IgD-negative memory B cell (primary cell): ENCODE measurements at regions not wholly inside any gene's neighbourhood (a gene's known extent, or its start where the extent isn't known, plus 50 kb on each side); places are given as distances from the start of the nearest gene placed in this dataset.
A peak's percentile ranks its signal among the peaks of the same experiment; 100 is the strongest.

Experiments used
- H3K27ac Mint-ChIP-seq, 3 donors: one replicate each; pipeline ENCODE4 v1.8.0; 2020 to 2022; ENCODE audit warnings: mild to moderate bottlenecking in 3 of 3, mixed read lengths in 3 of 3, moderate library complexity in 1 of 3
- H3K27me3 Mint-ChIP-seq: one replicate; pipeline ENCODE4 v1.8.0; 2021; ENCODE audit warnings: mixed read lengths
- H3K36me3 Mint-ChIP-seq: one replicate; pipeline ENCODE4 v1.8.0; 2020; ENCODE audit warnings: mild to moderate bottlenecking, mixed read lengths
- H3K4me1 Mint-ChIP-seq, 3 donors: one replicate each; pipeline ENCODE4 v1.8.0; 2020 to 2022; ENCODE audit warnings: mixed read lengths in 3 of 3, mild to moderate bottlenecking in 1 of 3
- H3K4me3 Mint-ChIP-seq, 4 donors: one replicate each; pipeline ENCODE4 v1.8.0; 2020 to 2022; ENCODE audit warnings: mild to moderate bottlenecking in 4 of 4, mixed read lengths in 4 of 4, moderate library complexity in 3 of 4
- H3K9me3 Mint-ChIP-seq, 3 donors: one replicate each; pipeline ENCODE4 v1.8.0; 2020 to 2021; ENCODE audit warnings: mixed read lengths in 3 of 3, mild to moderate bottlenecking in 1 of 3

DNA sequence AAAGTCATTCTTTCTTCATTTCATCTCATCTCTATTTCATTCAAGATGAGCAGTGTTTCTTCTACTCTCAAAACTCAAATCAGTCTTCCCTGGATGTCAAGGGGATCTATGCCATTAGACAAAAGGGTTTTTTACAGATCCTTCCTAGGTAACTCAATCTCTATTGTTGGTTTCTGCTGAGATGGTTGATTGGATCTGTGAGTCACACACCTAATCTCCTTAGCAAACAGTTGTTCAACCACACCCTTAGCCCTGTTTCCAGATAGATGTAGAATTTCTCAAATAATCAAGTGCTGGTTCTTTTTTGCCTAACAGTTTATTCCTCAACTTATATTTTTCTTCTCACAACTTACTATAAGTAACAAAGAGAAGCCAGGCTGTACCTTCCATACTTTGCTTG lies 200.5 kb downstream of the KDR start:
- Mint-ChIP-seq H3K27ac (no peak overlapping the region), H3K9me3 (peaks cover 0 to 9% (median 4%) of the 10 kb centered on the region in 3 donors), H3K36me3 (no peaks in the 10 kb centered on the region), H3K4me3 (no peak overlapping the region), H3K27me3 (peaks cover 1% of the 10 kb centered on the region), H3K4me1 (no peaks in the 10 kb centered on the region)

DNA sequence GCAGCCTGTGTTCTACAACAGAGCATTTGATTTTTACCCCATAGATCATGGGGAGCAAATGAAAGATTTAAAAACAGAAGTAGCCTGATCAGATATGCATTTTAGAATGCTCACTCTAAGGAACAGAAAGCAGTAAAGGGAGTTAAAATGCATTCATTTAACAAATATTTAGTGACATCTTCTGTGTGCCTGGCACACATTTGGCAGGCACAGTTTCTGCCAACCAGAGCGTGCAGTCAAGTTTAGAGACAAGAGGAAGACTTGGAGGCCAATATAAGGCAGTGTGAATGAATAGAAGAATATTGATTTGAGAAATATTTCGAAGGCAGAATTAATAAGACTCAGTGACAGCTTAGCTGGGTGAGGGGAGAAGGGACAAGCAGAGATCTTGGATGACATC lies 210.1 kb downstream of the KDR start:
- Mint-ChIP-seq H3K36me3 (no peaks in the 10 kb centered on the region), H3K27ac (no peak overlapping the region), H3K9me3 (peaks cover 0 to under 1% (median 0%) of the 10 kb centered on the region in 3 donors), H3K4me3 (no peak overlapping the region), H3K4me1 (peaks cover 0 to under 1% (median under 1%) of the 10 kb centered on the region in 3 donors), H3K27me3 (no peaks in the 10 kb centered on the region)

DNA sequence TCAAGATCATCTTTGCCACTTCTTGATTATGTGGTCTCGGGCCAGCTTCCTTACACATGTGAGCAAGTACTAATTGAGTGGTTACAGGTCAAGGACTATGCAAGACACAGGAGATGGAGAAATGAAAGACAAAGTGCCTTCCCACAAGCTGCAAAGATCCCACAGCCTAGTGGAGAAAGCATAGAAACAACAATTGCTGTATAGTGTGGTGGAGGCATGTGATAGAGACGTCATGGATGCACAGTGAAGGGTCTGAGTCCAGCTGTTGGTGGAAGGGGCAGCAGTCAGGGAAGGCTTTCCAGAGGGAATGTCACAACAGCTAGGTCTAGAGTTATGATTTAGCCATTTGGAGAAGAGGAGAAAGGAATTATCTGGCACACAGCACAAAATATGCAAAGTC lies 210.6 kb downstream of the KDR start:
- Mint-ChIP-seq H3K27ac (no peak overlapping the region), H3K4me3 (no peak overlapping the region), H3K36me3 (no peaks in the 10 kb centered on the region), H3K4me1 (peaks cover 3 to 5% (median 5%) of the 10 kb centered on the region in 3 donors), H3K27me3 (no peaks in the 10 kb centered on the region), H3K9me3 (no peaks in the 10 kb centered on the region)

DNA sequence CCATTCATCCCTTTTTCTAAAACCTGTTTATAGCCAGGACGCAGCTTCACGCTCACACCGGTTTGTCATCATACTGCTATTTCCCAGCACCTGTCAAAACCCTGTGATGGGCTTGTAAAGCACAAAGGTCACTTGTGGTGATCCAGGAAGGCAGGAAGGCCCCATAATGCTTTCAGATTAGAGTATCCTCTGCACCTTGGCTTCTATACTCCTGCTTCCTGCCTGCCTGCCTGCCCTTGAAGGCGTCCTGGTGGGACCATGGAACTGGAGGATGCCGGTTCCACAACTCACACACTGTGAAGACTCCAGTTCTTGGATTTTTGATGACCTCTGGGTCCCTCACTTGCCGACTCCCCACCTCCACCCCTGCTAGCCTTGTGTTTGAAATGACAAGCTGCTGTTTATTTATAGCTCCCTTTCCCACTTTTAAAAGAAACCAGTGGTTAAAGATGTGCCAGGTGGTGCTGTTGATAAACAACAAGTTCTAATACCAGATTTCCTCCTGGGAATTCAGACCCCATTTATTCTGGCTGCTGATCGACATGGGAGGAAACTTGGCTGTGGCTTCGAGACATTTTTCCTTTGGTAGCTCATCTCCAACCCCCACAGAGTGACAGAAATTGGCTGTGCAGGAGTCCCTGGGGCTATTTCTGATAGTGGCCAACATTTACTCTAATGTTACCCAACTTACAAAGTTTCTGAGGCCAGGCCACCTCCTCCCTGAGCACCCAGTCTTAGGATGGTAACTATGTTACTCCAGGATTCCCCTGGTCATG lies 211.5 kb downstream of the KDR start:
- H3K4me1 Mint-ChIP-seq: peaks cover 5 to 6% (median 6%) of the 10 kb centered on the region in 3 donors
- no peaks in the 10 kb centered on the region for H3K27me3 Mint-ChIP-seq
- H3K36me3 Mint-ChIP-seq: no peaks in the 10 kb centered on the region
- H3K27ac Mint-ChIP-seq: no peak overlapping the region
- no peaks in the 10 kb centered on the region for H3K9me3 Mint-ChIP-seq
- no peak overlapping the region for H3K4me3 Mint-ChIP-seq

DNA sequence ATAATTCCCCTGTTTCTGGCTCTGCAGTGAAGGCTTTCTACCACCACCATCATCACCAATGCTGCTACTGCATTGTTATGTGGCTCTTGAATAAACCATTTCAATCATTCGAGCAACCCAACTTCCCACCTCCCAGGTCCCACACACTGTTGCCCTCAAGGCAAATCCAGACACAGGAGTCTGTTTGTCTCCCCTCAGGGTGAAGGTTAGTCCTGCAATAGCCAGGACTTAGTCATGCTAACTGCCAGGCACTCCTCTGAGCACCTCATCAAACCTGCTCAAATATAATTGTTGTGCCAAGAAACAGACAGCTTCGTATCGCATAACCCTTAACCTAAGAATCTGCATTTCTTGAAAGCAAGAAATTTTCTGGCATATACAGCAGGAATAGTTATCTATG lies 213.2 kb downstream of the KDR start:
- no peak overlapping the region for H3K4me3 Mint-ChIP-seq
- H3K36me3 Mint-ChIP-seq: no peaks in the 10 kb centered on the region
- peaks cover 5 to 10% (median 7%) of the 10 kb centered on the region in 3 donors for H3K4me1 Mint-ChIP-seq
- H3K9me3 Mint-ChIP-seq: peaks cover 0 to 6% (median 5%) of the 10 kb centered on the region in 3 donors
- H3K27me3 Mint-ChIP-seq: no peaks in the 10 kb centered on the region
- H3K27ac Mint-ChIP-seq: no peak overlapping the region

DNA sequence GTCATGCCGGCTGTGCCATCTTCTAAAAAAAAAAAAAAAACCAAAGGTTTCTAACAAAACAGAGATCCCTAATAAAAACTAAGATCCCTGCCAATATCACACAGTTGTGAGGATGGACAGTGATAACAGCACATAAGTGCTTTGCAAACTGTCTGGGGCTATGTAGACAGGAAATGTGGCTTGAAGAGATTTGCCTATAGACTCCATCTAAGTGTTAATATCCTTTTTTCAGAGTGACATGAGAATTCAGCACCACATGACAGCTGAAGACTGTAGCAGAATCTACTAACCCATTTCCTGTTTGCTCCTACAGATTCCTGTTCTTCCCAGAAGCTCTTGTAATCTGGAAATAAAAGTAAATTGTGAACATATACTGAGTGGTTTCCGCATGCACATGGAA lies 215.4 kb downstream of the KDR start:
- peak overlapping the region in 2 of 4 donors; percentile 13 to 65 for H3K4me3 Mint-ChIP-seq
- peaks cover 5 to 10% (median 7%) of the 10 kb centered on the region in 3 donors for H3K4me1 Mint-ChIP-seq
- no peaks in the 10 kb centered on the region for H3K27me3 Mint-ChIP-seq
- H3K27ac Mint-ChIP-seq: no peak overlapping the region
- no peaks in the 10 kb centered on the region for H3K36me3 Mint-ChIP-seq
- H3K9me3 Mint-ChIP-seq: peaks cover 0 to 15% (median 10%) of the 10 kb centered on the region in 3 donors

DNA sequence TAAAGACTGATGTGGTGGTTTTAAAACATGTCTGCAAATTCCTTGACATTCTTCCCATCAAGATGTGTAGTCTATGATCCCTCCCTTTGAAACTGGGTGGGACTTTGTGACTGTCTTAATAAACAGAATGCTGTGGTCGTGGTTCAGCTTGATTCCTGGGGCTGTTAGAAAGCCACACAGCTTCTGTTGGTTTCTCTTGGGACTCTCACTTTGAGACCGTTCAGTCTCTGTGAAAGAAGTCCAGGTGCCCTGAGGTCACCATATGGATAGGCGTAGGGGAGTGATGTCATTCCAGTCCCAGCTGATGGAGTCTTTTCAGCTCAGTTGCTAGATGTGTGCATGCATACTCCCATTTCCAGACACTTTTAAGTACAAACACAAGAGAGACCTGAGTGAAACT lies 216.6 kb downstream of the KDR start:
- Mint-ChIP-seq H3K36me3 (peaks cover 1% of the 10 kb centered on the region), H3K9me3 (peaks cover 0 to 15% (median 13%) of the 10 kb centered on the region in 3 donors), H3K4me3 (peak overlapping the region in 1 of 4 donors; percentile 14), H3K4me1 (peaks cover 5 to 10% (median 7%) of the 10 kb centered on the region in 3 donors), H3K27ac (no peak overlapping the region), H3K27me3 (peaks cover 2% of the 10 kb centered on the region)

DNA sequence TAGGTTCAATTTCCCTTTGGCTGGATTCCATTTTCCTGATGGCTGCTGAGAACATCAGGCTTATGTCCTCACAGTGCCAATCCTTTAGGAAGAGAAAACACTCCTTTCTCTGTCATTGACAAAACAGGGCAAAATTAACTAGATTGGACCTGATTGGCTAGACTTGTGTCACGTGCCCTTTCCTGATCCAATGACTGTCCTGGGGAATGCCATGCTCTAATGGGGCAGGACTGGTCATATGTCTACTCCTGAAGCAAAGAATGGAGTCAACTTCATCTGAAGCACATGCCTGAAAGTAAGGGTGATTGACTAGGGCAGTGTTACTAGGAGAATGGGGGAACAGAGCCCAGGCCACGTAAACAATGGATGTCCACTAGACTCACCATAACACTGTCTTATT lies 220.4 kb downstream of the KDR start:
- Mint-ChIP-seq H3K4me3 (no peak overlapping the region), H3K36me3 (peaks cover 1% of the 10 kb centered on the region), H3K9me3 (peaks cover 0 to 15% (median 13%) of the 10 kb centered on the region in 3 donors), H3K4me1 (peaks cover 2 to 8% (median 3%) of the 10 kb centered on the region in 3 donors), H3K27me3 (peaks cover 4% of the 10 kb centered on the region), H3K27ac (no peak overlapping the region)

DNA sequence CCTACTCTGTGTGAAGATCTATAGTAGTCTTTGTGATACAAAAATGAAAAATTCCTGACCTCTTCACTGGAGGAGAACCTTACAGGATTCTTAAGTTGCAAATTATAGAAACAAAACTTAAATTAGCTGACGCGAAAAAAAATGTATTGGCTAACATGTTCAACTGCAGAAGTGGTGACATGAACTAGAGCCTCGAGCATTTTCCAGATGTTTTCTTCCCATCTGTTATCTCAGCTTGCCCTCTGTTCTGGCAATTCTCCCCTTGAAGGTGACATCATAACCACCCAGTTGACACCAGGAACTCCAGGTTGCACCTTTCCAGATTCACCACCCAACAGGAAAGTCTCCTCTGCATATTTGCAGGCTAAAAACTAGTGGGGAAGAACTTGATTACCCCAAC lies 222.4 kb downstream of the KDR start:
- H3K36me3 Mint-ChIP-seq: peaks cover 1% of the 10 kb centered on the region
- H3K9me3 Mint-ChIP-seq: peaks cover 0 to 15% (median 10%) of the 10 kb centered on the region in 3 donors
- H3K4me3 Mint-ChIP-seq: no peak overlapping the region
- H3K4me1 Mint-ChIP-seq: peaks cover 0 to 3% (median 0%) of the 10 kb centered on the region in 3 donors
- peaks cover 4% of the 10 kb centered on the region for H3K27me3 Mint-ChIP-seq
- no peak overlapping the region for H3K27ac Mint-ChIP-seq

DNA sequence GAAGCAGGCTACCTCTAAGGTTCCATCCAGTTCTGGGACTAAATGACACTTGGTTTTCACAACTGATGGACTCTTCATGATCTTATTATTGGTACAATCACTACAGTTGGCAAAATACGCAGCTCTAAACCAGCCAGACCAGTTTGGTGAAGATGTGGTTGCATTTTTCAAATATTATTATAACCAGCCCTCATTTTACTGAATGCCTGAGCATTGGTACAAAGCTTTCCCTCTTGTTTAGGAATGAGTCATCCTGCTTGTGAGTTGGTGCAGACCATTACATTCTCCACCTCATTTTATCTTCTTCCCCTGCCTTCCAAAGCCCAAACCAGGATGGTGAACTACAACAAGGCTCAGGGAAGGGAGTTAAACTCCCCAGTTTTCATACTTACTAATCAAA lies 223.1 kb downstream of the KDR start:
- Mint-ChIP-seq H3K27me3 (peaks cover 4% of the 10 kb centered on the region), H3K27ac (no peak overlapping the region), H3K4me3 (no peak overlapping the region), H3K36me3 (peaks cover 1% of the 10 kb centered on the region), H3K4me1 (peaks cover 0 to 3% (median 0%) of the 10 kb centered on the region in 3 donors), H3K9me3 (peaks cover 0 to 9% (median 8%) of the 10 kb centered on the region in 3 donors)

DNA sequence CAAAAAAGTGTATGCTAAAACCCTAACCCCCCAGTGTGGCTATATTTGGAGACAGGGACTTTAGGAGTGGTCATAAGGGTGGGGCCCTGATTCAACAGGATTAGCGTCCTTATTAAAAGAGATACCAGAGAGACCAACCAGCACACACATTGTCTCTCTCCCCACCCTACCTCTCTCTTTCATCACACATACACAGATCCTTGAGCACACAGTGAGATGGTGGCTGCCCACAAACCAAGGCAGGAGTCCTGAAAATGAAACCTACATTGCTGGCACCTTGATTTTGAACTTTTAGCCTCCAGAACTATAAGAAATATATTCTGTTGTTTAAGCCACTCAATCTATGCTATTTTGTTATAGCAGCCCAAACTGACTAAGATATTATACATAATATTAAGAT lies 224.2 kb downstream of the KDR start:
- Mint-ChIP-seq H3K27me3 (peaks cover 4% of the 10 kb centered on the region), H3K4me3 (no peak overlapping the region), H3K4me1 (peaks cover 0 to 3% (median 0%) of the 10 kb centered on the region in 3 donors), H3K36me3 (peaks cover 1% of the 10 kb centered on the region), H3K27ac (peak overlapping the region in 1 of 3 donors; percentile 67), H3K9me3 (peaks cover 0 to 3% (median 3%) of the 10 kb centered on the region in 3 donors)

DNA sequence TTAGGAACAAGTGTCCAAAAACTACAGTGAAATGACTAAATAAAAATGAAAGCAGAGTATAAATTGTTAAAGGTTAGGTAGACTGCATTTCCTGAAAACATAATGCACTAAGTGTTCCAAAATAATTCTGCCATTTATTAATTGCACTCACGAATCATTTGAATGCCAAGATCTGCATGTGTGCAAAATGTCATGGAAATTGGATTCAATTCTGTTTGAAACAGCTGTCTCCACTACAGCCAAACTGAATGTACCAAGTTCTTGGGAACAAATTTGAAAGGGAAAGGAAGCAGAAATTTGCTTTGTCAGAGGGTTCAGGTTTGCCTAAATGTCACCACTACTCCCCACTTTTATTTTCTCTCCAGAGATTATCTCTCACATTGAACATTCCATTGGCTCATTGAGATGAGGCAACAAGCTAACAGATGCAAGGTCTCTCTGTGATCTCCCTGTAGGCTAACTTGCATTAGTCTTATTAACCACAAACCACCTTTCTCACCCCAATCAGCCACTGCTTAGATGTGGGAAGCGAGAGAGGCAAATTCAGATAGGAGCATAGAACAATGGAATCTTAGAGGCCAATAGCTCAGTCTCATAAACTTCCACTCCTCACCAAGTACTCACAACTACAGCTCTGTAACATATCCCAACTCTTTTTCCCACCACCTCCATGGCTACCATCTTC lies 226.6 kb downstream of the KDR start:
- peaks cover 0 to 3% (median 0%) of the 10 kb centered on the region in 3 donors for H3K4me1 Mint-ChIP-seq
- H3K36me3 Mint-ChIP-seq: no peaks in the 10 kb centered on the region
- peaks cover 4% of the 10 kb centered on the region for H3K27me3 Mint-ChIP-seq
- H3K9me3 Mint-ChIP-seq: no peaks in the 10 kb centered on the region
- no peak overlapping the region for H3K4me3 Mint-ChIP-seq
- no peak overlapping the region for H3K27ac Mint-ChIP-seq

DNA sequence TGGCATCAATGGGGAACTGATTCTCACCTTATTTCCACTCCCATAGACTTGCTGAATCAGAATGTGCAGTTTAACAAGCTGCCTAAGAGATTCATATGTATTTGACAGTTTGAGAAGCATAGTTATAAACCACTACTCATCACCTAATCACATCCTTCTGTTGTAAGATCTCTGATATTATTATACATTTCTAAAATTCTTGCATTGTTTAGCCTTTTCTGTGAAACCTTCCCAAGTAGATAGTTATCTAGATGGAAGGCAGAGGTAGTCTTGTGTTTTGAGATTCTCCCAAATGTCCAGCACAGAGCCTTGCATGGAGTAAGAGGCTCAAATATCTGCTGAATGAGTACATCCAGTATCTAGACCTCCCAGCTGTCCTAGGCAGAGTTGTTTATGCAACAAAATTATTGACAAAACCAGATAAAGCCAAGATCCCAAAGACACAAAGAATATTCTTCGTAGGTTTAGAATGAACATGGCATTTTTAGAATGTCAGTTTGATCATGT lies 227.3 kb downstream of the KDR start:
- peaks cover 0 to 3% (median 0%) of the 10 kb centered on the region in 3 donors for H3K4me1 Mint-ChIP-seq
- H3K36me3 Mint-ChIP-seq: no peaks in the 10 kb centered on the region
- H3K27me3 Mint-ChIP-seq: peaks cover 4% of the 10 kb centered on the region
- H3K4me3 Mint-ChIP-seq: no peak overlapping the region
- no peak overlapping the region for H3K27ac Mint-ChIP-seq
- H3K9me3 Mint-ChIP-seq: no peaks in the 10 kb centered on the region

DNA sequence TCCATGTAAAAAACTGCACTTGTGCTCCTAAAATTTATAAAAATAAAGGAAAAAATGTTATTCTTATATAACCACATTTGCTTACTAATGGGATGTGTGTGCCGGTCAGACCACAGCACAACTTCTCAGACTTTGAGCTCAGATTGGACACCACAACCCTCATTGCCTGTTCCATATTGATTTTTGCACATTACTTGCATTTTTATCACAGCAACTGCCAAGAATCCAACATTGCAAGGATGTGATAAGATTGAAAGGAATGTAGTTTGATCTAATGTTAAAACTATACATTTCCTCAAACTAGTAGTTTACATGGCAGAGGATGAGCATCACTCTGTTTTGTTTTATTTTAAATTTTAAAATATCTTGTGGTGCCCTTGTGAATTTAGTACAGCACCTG lies 227.8 kb downstream of the KDR start:
- Mint-ChIP-seq H3K36me3 (no peaks in the 10 kb centered on the region), H3K4me1 (peaks cover 0 to 3% (median 0%) of the 10 kb centered on the region in 3 donors), H3K9me3 (no peaks in the 10 kb centered on the region), H3K4me3 (no peak overlapping the region), H3K27me3 (peaks cover 4% of the 10 kb centered on the region), H3K27ac (no peak overlapping the region)

DNA sequence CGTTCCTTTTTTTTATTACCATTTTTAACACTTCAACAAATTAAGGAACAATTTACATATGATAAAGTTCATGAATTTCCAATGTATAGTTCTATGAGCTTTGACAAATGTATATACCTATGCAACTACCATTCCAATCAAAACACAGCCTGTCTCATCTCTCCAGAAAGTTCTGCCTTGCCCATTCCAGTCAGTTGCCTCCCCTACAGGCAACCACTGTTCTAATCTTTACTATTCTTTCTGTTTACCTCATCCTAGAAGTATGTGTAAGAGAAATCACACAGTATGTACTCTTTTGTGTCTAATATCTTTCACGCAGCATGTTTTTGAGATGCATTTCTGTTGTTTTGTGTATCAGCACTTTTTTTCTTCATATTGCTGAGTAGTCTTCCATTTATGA lies 224.9 kb downstream of the KIT start:
- H3K4me3 Mint-ChIP-seq: no peak overlapping the region
- H3K4me1 Mint-ChIP-seq: no peaks in the 10 kb centered on the region
- H3K9me3 Mint-ChIP-seq: peaks cover 0 to 3% (median 0%) of the 10 kb centered on the region in 3 donors
- no peak overlapping the region for H3K27ac Mint-ChIP-seq
- peaks cover 4% of the 10 kb centered on the region for H3K27me3 Mint-ChIP-seq
- no peaks in the 10 kb centered on the region for H3K36me3 Mint-ChIP-seq
